ENCODE measurements at regions not wholly inside any gene's neighbourhood (a gene's known extent, or its start where the extent isn't known, plus 50 kb on each side); places are given as distances from the start of the nearest gene placed in this dataset.

DNA sequence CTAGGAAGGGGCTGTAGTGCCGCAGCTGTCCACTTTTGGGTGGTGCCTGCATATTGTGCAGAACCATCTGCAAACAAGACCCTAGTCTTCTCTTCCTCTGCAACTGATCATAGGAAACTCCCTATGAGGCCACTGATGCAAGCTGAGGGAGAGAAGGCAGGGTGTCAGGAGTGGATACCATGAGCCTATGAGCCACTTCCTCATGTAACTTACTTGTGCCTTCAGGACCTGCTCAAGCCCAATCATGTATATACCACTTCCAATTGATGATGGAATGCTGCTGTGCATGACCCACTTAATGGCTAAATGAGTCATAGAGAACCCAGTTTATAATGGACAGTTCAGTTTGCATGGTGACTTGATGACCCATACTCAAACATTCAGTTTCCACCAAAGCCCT is 107.9 kb downstream of the ALG10B start (continued):
- no peak for TF ChIP-seq ETS1 (IDR thresholded peaks at IDR 0.05)
- no peak for TF ChIP-seq ZNF331 (CRISPR knock-in tag; IDR thresholded peaks at IDR 0.05; ENCODE audit: low read depth)
- no peak for TF ChIP-seq STAT1 (IDR thresholded peaks at IDR 0.05; ENCODE audit: unreplicated experiment)

DNA sequence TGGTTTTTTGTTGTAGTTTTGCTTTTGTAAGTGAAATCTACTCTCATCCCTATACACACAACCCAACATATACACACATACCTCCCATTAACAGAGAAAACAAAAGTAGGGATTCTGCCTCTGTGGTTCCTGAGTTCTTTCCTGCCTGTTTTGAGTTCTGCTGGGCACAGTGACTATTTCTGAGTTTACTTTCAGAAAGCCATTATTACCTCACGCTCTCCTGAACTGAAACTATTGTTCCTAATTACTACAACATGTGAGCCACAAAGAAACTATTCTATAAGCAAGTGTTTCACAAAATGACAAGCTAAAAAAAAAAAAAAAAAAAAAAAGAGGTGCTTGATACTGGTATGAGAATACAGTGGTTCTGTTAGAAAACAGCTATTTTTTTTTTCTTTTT is 110.9 kb downstream of the ALG10B start:
- no peak for ATAC-seq
- Histone ChIP-seq H3F3A (replicated peaks; ENCODE audit: low read depth) (no peaks in the 10 kb centered on the region), H3K36me3 (ENCODE audit: insufficient read depth) (no peaks in the 10 kb centered on the region), H3K9me2 (ENCODE audit: insufficient read depth) (no peaks in the 10 kb centered on the region; the same call in 1 of the 2 replicates), H3K4me2 (no peak overlapping the region), H2AFZ (no peak overlapping the region), H4K20me1 (replicated peaks; ENCODE audit: insufficient read depth) (no peaks in the 10 kb centered on the region), H3K4me3 (no peak overlapping the region), H3K27ac (ENCODE audit: low read depth) (no peak overlapping the region), H3K4me1 (ENCODE audit: insufficient read depth) (no peaks in the 10 kb centered on the region; the same call in 1 of the 2 replicates), H3K27me3 (ENCODE audit: insufficient read depth) (no peaks in the 10 kb centered on the region), H3K79me2 (replicated peaks; ENCODE audit: insufficient read depth) (no peaks in the 10 kb centered on the region)
- Mint-ChIP-seq H3K27me3 (ENCODE audit: insufficient read depth, low read depth, poor library complexity) (peaks cover 2% of the 10 kb centered on the region), H3K27ac (no peak overlapping the region), H3K9me3 (peaks cover 4% of the 10 kb centered on the region), H3K36me3 (ENCODE audit: low read depth) (no peaks in the 10 kb centered on the region; the same call in 2 of the 3 replicates), H3K4me3 (no peak overlapping the region), H3K4me1 (peaks cover 8% of the 10 kb centered on the region)
- DNase-seq (ENCODE audit: low spot score) = no peak
- TF ChIP-seq EZH2phosphoT487 (IDR thresholded peaks at IDR 0.05; ENCODE audit: unreplicated experiment) (no peak), JUNB (IDR thresholded peaks at IDR 0.05; ENCODE audit: unreplicated experiment) (no peak), STAT1 (IDR thresholded peaks at IDR 0.05; ENCODE audit: unreplicated experiment) (no peak), EZH2 (IDR thresholded peaks at IDR 0.05; ENCODE audit: low read depth, unreplicated experiment) (no peak), CREB1 (CRISPR knock-in tag; IDR thresholded peaks at IDR 0.05; ENCODE audit: low read depth) (no peak), POLR2AphosphoS5 (IDR thresholded peaks at IDR 0.05; ENCODE audit: low read depth) (no peak), ZNF114 (CRISPR knock-in tag; IDR thresholded peaks at IDR 0.05) (no peak), ETS1 (IDR thresholded peaks at IDR 0.05) (no peak), ZNF331 (CRISPR knock-in tag; IDR thresholded peaks at IDR 0.05; ENCODE audit: low read depth) (no peak), NANOG (IDR thresholded peaks at IDR 0.05; ENCODE audit: borderline replicate concordance) (no peak)
- TF ChIP-seq, protein P1, sequence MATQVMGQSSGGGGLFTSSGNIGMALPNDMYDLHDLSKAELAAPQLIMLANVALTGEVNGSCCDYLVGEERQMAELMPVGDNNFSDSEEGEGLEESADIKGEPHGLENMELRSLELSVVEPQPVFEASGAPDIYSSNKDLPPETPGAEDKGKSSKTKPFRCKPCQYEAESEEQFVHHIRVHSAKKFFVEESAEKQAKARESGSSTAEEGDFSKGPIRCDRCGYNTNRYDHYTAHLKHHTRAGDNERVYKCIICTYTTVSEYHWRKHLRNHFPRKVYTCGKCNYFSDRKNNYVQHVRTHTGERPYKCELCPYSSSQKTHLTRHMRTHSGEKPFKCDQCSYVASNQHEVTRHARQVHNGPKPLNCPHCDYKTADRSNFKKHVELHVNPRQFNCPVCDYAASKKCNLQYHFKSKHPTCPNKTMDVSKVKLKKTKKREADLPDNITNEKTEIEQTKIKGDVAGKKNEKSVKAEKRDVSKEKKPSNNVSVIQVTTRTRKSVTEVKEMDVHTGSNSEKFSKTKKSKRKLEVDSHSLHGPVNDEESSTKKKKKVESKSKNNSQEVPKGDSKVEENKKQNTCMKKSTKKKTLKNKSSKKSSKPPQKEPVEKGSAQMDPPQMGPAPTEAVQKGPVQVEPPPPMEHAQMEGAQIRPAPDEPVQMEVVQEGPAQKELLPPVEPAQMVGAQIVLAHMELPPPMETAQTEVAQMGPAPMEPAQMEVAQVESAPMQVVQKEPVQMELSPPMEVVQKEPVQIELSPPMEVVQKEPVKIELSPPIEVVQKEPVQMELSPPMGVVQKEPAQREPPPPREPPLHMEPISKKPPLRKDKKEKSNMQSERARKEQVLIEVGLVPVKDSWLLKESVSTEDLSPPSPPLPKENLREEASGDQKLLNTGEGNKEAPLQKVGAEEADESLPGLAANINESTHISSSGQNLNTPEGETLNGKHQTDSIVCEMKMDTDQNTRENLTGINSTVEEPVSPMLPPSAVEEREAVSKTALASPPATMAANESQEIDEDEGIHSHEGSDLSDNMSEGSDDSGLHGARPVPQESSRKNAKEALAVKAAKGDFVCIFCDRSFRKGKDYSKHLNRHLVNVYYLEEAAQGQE (IDR thresholded peaks at IDR 0.05; ENCODE audit: unreplicated experiment) = no peak
- TF ChIP-seq, protein P2, sequence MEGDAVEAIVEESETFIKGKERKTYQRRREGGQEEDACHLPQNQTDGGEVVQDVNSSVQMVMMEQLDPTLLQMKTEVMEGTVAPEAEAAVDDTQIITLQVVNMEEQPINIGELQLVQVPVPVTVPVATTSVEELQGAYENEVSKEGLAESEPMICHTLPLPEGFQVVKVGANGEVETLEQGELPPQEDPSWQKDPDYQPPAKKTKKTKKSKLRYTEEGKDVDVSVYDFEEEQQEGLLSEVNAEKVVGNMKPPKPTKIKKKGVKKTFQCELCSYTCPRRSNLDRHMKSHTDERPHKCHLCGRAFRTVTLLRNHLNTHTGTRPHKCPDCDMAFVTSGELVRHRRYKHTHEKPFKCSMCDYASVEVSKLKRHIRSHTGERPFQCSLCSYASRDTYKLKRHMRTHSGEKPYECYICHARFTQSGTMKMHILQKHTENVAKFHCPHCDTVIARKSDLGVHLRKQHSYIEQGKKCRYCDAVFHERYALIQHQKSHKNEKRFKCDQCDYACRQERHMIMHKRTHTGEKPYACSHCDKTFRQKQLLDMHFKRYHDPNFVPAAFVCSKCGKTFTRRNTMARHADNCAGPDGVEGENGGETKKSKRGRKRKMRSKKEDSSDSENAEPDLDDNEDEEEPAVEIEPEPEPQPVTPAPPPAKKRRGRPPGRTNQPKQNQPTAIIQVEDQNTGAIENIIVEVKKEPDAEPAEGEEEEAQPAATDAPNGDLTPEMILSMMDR (conservative IDR thresholded peaks at IDR 0.05; ENCODE audit: low read depth in 2 of 2) = no peak

Data from GM23338 (cell line).